ENCODE measurements at regions not wholly inside any gene's neighbourhood (a gene's known extent, or its start where the extent isn't known, plus 50 kb on each side); places are given as distances from the start of the nearest gene placed in this dataset.

DNA sequence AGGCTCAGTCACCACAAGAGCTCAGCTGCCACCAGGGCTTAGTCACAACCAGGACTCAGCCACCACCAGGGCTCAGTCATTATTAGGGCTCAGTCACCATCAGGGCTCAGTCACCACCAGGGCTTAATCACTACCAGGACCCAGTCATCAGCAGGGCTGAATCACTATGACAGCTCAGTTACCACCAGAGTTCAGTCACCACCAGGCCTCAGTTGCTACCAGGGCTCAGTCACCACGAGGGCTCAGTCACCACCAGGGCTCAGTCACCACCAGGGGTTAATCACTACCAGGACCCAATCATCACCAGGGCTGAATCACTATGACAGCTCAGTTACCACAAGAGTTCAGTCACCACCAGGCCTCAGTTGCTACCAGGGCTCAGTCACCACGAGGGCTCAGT, 196.2 kb downstream of the NPHP4 start:
- TF ChIP-seq, protein P1, sequence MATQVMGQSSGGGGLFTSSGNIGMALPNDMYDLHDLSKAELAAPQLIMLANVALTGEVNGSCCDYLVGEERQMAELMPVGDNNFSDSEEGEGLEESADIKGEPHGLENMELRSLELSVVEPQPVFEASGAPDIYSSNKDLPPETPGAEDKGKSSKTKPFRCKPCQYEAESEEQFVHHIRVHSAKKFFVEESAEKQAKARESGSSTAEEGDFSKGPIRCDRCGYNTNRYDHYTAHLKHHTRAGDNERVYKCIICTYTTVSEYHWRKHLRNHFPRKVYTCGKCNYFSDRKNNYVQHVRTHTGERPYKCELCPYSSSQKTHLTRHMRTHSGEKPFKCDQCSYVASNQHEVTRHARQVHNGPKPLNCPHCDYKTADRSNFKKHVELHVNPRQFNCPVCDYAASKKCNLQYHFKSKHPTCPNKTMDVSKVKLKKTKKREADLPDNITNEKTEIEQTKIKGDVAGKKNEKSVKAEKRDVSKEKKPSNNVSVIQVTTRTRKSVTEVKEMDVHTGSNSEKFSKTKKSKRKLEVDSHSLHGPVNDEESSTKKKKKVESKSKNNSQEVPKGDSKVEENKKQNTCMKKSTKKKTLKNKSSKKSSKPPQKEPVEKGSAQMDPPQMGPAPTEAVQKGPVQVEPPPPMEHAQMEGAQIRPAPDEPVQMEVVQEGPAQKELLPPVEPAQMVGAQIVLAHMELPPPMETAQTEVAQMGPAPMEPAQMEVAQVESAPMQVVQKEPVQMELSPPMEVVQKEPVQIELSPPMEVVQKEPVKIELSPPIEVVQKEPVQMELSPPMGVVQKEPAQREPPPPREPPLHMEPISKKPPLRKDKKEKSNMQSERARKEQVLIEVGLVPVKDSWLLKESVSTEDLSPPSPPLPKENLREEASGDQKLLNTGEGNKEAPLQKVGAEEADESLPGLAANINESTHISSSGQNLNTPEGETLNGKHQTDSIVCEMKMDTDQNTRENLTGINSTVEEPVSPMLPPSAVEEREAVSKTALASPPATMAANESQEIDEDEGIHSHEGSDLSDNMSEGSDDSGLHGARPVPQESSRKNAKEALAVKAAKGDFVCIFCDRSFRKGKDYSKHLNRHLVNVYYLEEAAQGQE (IDR thresholded peaks at IDR 0.05; ENCODE audit: insufficient read depth in 1 of 2, low read depth in 2 of 2, low read length in 2 of 2): no peak
- TF ChIP-seq POLR2AphosphoS5 (IDR thresholded peaks at IDR 0.05; ENCODE audit: low read depth, low read length) (no peak), TAF1 (IDR thresholded peaks at IDR 0.05; ENCODE audit: borderline replicate concordance, insufficient read depth, low read length) (no peak), FOXP2 (optimal IDR thresholded peaks at IDR 0.05; ENCODE audit: borderline replicate concordance, extremely low read depth, extremely low read length, insufficient read depth) (no peak)

All from PFSK-1 (cell line).